HL-60 (cell line): ENCODE measurements at regions not wholly inside any gene's neighbourhood (a gene's known extent, or its start where the extent isn't known, plus 50 kb on each side); places are given as distances from the start of the nearest gene placed in this dataset.
"Not testable (repeated sequence)": the region's sequence is repeated elsewhere in the genome, so short reads cannot be mapped to it uniquely, and the experiment has no call there.

Source experiments
- DNase-seq, 2 experiments: peaks; one replicate each; pipeline ENCODE4 v3.0.0-alpha.2; 2010 to 2020; ENCODE audit warnings: low read depth in 1 of 2, low spot score in 1 of 2
- H3K27ac ChIP-seq: fragments of 250-450 bp; sonication (Bioruptor Pico); replicated peaks from 2 replicates; pipeline ENCODE4 v1.5.1; 2020; ENCODE audit warnings: mild to moderate bottlenecking, moderate library complexity
- H3K27me3 ChIP-seq: fragments of 250-450 bp; sonication (Bioruptor Pico); 2 replicates; pipeline ENCODE4 v1.5.1; 2021; ENCODE audit warnings: mild to moderate bottlenecking, moderate library complexity; ENCODE audit not compliant: insufficient read depth, poor library complexity, severe bottlenecking
- H3K4me3 ChIP-seq: replicated peaks from 2 replicates; pipeline ENCODE4 v1.5.1; 2011; ENCODE audit warnings: mild to moderate bottlenecking, control low read depth, low read length; ENCODE audit not compliant: insufficient read depth
- CTCF ChIP-seq: IDR thresholded peaks from one replicate; pipeline ENCODE4 v1.5.1; 2011; ENCODE audit warnings: low read length, control low read depth, inconsistent platforms; ENCODE audit not compliant: insufficient read depth
- GABPA ChIP-seq: IDR thresholded peaks from 2 replicates; pipeline ENCODE4 v1.6.1; 2012; ENCODE audit warnings: low read depth
- POLR2AphosphoS5 ChIP-seq: IDR thresholded peaks from 2 replicates; pipeline ENCODE4 v1.6.1; 2012; ENCODE audit warnings: low read depth
- REST ChIP-seq: IDR thresholded peaks from 2 replicates; pipeline ENCODE4 v1.6.1; 2012; ENCODE audit warnings: low read depth; ENCODE audit not compliant: insufficient replicate concordance
- SPI1 ChIP-seq: IDR thresholded peaks from 2 replicates; pipeline ENCODE4 v1.6.1; 2012; ENCODE audit warnings: low read depth, mild to moderate bottlenecking, borderline replicate concordance

DNA sequence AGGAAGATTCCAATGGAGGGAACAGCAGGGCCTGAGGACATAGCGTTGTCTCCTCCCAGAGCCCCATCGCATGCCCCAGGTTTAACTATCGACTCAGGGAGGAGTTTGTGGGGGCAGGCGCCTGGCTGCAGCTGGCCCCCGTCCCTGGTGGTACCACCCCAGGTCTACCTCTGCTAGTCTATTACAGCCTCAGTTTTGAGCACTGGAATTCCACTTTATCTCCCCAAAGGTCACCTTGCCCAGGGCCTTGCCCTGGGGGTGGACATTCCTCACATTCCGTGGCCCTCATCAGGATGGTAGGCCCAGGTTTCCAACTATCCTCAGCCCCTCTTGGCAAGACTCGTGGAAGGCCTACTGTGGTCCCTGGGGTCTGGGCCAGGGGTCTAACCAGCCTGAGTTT is 65.4 kb upstream of the SSBP3 start:
- Histone ChIP-seq H3K27ac (no peak overlapping the region), H3K4me3 (no peak overlapping the region), H3K27me3 (no peaks in the 10 kb centered on the region)
- no peak for DNase-seq
- TF ChIP-seq GABPA, result no peak
- TF ChIP-seq POLR2AphosphoS5, result no peak
- no peak for TF ChIP-seq REST
- no peak for TF ChIP-seq SPI1
- TF ChIP-seq CTCF, result no peak

- not testable (repeated sequence) for H3K27ac ChIP-seq, H3K27me3 ChIP-seq, H3K4me3 ChIP-seq, DNase-seq
These were observed 63.2 kb upstream of the SSBP3 start for GRCh38 chr1:54469444-54469843.

GRCh38 chr1:54468288-54469084 is 62.3 kb upstream of the SSBP3 start:
- H3K27me3 ChIP-seq, H3K4me3 ChIP-seq, H3K27ac ChIP-seq, DNase-seq: not testable (repeated sequence)

- Histone ChIP-seq H3K4me3 (no peak overlapping the region), H3K27me3 (no peaks in the 10 kb centered on the region), H3K27ac (peak overlapping the region; percentile 74)
- peak in 1 of 2 experiments; percentile 43 for DNase-seq
- TF ChIP-seq GABPA, result no peak
- TF ChIP-seq POLR2AphosphoS5, result no peak
- no peak for TF ChIP-seq SPI1
- TF ChIP-seq CTCF, result no peak
- no peak for TF ChIP-seq REST
These were observed 59.2 kb upstream of the SSBP3 start for GRCh38 chr1:54465351-54465811.
